ENCODE measurements at regions not wholly inside any gene's neighbourhood (a gene's known extent, or its start where the extent isn't known, plus 50 kb on each side); places are given as distances from the start of the nearest gene placed in this dataset.

DNA sequence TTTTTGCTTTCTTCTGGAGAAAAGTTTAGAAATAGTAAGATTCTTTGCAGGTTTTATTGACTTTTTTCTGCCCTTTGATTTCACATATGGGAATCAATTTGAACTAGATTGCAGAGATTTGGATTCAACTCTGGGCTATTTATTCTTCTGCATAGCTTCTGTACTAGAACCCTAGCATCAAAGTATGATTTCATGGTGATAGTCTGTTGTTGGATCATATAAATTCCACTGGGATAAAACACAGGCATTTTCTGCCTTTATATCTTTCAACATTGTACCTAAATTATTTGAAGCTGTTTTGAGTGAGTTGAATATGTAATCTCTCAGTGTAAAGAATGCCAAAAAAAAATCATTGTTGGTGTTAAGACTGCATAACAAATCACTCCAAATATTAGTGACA, 458.4 kb upstream of the MPDZ start:
- TF ChIP-seq POLR2A (IDR thresholded peaks at IDR 0.05; ENCODE audit: low read depth, low read length) (no peak), POLR2AphosphoS5 (IDR thresholded peaks at IDR 0.05; ENCODE audit: low read depth, low read length) (no peak), TAF1 (IDR thresholded peaks at IDR 0.05; ENCODE audit: borderline replicate concordance, low read depth, low read length) (no peak)

Data from GM12892 (cell line).